ENCODE measurements at regions not wholly inside any gene's neighbourhood (a gene's known extent, or its start where the extent isn't known, plus 50 kb on each side); places are given as distances from the start of the nearest gene placed in this dataset.
"Not testable (repeated sequence)": the region's sequence is repeated elsewhere in the genome, so short reads cannot be mapped to it uniquely, and the experiment has no call there.

GRCh38 chr4:49229243-49229642 lies 243.2 kb downstream of the CWH43 start:
- not testable (repeated sequence) for DNase-seq

GRCh38 chr4:49229713-49230112 lies 243.6 kb downstream of the CWH43 start:
- not testable (repeated sequence) for DNase-seq

- not testable (repeated sequence) for DNase-seq
Measured at GRCh38 chr4:49233346-49233745, 247.3 kb downstream of the CWH43 start.

GRCh38 chr4:49233749-49234148 lies 247.7 kb downstream of the CWH43 start:
- DNase-seq: not testable (repeated sequence)

GRCh38 chr4:49234382-49234781 lies 248.3 kb downstream of the CWH43 start:
- not testable (repeated sequence) for DNase-seq

- DNase-seq: not testable (repeated sequence)
Measured at GRCh38 chr4:49235413-49236160, 249.5 kb downstream of the CWH43 start.

- DNase-seq: not testable (repeated sequence)
Measured at GRCh38 chr4:49236474-49236873, 250.4 kb downstream of the CWH43 start.

GRCh38 chr4:49241295-49241694 lies 255.2 kb downstream of the CWH43 start:
- not testable (repeated sequence) for DNase-seq

- DNase-seq: not testable (repeated sequence)
Measured at GRCh38 chr4:49262786-49263185, 276.7 kb downstream of the CWH43 start.

GRCh38 chr4:49270435-49270834 lies 284.4 kb downstream of the CWH43 start:
- not testable (repeated sequence) for DNase-seq

- not testable (repeated sequence) for DNase-seq
Measured at GRCh38 chr4:49270912-49271311, 284.8 kb downstream of the CWH43 start.

- DNase-seq: not testable (repeated sequence)
Measured at GRCh38 chr4:49285905-49286304, 299.8 kb downstream of the CWH43 start.

- DNase-seq: not testable (repeated sequence)
Measured at GRCh38 chr4:49286926-49287745, 301.1 kb downstream of the CWH43 start.

GRCh38 chr4:49287893-49288292 lies 301.8 kb downstream of the CWH43 start:
- DNase-seq: not testable (repeated sequence)

GRCh38 chr4:49288796-49289195 lies 302.7 kb downstream of the CWH43 start:
- not testable (repeated sequence) for DNase-seq

GRCh38 chr4:49314815-49315214 lies 328.7 kb downstream of the CWH43 start:
- DNase-seq: not testable (repeated sequence)

- not testable (repeated sequence) for DNase-seq
Measured at GRCh38 chr4:49320725-49321410, 334.8 kb downstream of the CWH43 start.

- not testable (repeated sequence) for DNase-seq
Measured at GRCh38 chr4:49321511-49322300, 335.6 kb downstream of the CWH43 start.

GRCh38 chr4:49322610-49323572 lies 336.8 kb downstream of the CWH43 start:
- DNase-seq: not testable (repeated sequence)

- not testable (repeated sequence) for DNase-seq
Measured at GRCh38 chr4:49323573-49323940, 337.5 kb downstream of the CWH43 start.

All from right forelimb (tissue), 1 donor.